M059J (cell line): ENCODE measurements at regions not wholly inside any gene's neighbourhood (a gene's known extent, or its start where the extent isn't known, plus 50 kb on each side); places are given as distances from the start of the nearest gene placed in this dataset.
A peak's percentile ranks its signal among the peaks of the same experiment; 100 is the strongest.

Source experiments
- DNase-seq: peaks from one replicate; pipeline ENCODE4 v3.0.0-alpha.2; 2012; ENCODE audit warnings: low read depth

GRCh38 chr5:10077791-10078545, 171.7 kb downstream of the ATPSCKMT start:
- no peak for DNase-seq

- DNase-seq: peak; percentile 14
These were observed 176.1 kb downstream of the ATPSCKMT start for GRCh38 chr5:10073441-10074104.

GRCh38 chr5:10069637-10070313, 179.9 kb downstream of the ATPSCKMT start:
- no peak for DNase-seq

- no peak for DNase-seq
These were observed 184.2 kb downstream of the ATPSCKMT start for GRCh38 chr5:10065428-10066000.

GRCh38 chr5:10064546-10065195, 185.0 kb downstream of the ATPSCKMT start:
- DNase-seq: no peak

GRCh38 chr5:10063997-10064396, 185.7 kb downstream of the ATPSCKMT start:
- no peak for DNase-seq

GRCh38 chr5:10059980-10060379, 189.7 kb downstream of the ATPSCKMT start:
- no peak for DNase-seq

GRCh38 chr5:10059556-10059955, 190.1 kb downstream of the ATPSCKMT start:
- no peak for DNase-seq

GRCh38 chr5:10057356-10057755, 192.3 kb downstream of the ATPSCKMT start:
- DNase-seq: no peak

- DNase-seq: no peak
These were observed 193.4 kb downstream of the ATPSCKMT start for GRCh38 chr5:10056228-10056760.

GRCh38 chr5:10049858-10050455, 199.7 kb downstream of the ATPSCKMT start:
- DNase-seq: no peak

GRCh38 chr5:10046676-10047075, 203.0 kb downstream of the ATPSCKMT start:
- DNase-seq: no peak

GRCh38 chr5:10045376-10045775, 204.3 kb downstream of the ATPSCKMT start:
- DNase-seq: no peak

GRCh38 chr5:10036136-10036815, 213.4 kb downstream of the ATPSCKMT start:
- peak; percentile 32 for DNase-seq

- no peak for DNase-seq
These were observed 215.7 kb downstream of the ATPSCKMT start for GRCh38 chr5:10034001-10034400.

GRCh38 chr5:10031817-10032216, 217.9 kb downstream of the ATPSCKMT start:
- DNase-seq: no peak

GRCh38 chr5:10030219-10030831, 219.4 kb downstream of the ATPSCKMT start:
- peak; percentile 56 for DNase-seq

- no peak for DNase-seq
These were observed 226.2 kb downstream of the ATPSCKMT start for GRCh38 chr5:10023494-10023893.

- no peak for DNase-seq
These were observed 228.4 kb downstream of the ATPSCKMT start for GRCh38 chr5:10021248-10021647.

GRCh38 chr5:10019236-10019635, 230.5 kb downstream of the ATPSCKMT start:
- DNase-seq: no peak
